ENCODE measurements at regions not wholly inside any gene's neighbourhood (a gene's known extent, or its start where the extent isn't known, plus 50 kb on each side); places are given as distances from the start of the nearest gene placed in this dataset.
"Not testable (repeated sequence)": the region's sequence is repeated elsewhere in the genome, so short reads cannot be mapped to it uniquely, and the experiment has no call there.

DNA sequence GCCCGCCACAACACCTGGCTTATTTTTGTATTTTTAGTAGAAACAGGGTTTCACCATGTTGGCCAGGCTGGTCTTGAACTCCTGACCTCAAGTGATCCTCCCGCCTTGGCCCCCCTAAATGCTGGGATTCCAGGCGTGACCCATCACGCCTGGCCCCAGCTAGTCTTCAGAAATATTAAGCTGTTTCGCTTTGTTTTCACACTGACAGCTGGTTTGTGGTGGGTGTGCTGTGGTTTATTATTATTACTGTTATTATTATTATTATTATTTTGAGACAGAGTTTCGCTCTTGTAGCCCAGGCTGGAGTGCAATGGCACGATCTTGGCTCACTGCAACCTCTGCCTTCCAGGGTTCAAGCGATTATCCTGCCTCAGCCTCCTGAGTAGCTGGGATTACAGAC, 101.6 kb upstream of the CCZ1B start:
- TF ChIP-seq, protein P1, sequence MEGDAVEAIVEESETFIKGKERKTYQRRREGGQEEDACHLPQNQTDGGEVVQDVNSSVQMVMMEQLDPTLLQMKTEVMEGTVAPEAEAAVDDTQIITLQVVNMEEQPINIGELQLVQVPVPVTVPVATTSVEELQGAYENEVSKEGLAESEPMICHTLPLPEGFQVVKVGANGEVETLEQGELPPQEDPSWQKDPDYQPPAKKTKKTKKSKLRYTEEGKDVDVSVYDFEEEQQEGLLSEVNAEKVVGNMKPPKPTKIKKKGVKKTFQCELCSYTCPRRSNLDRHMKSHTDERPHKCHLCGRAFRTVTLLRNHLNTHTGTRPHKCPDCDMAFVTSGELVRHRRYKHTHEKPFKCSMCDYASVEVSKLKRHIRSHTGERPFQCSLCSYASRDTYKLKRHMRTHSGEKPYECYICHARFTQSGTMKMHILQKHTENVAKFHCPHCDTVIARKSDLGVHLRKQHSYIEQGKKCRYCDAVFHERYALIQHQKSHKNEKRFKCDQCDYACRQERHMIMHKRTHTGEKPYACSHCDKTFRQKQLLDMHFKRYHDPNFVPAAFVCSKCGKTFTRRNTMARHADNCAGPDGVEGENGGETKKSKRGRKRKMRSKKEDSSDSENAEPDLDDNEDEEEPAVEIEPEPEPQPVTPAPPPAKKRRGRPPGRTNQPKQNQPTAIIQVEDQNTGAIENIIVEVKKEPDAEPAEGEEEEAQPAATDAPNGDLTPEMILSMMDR (IDR thresholded peaks at IDR 0.05) = not testable (repeated sequence)
- not testable (repeated sequence) for TF ChIP-seq POLR2A (IDR thresholded peaks at IDR 0.05; ENCODE audit: low read depth)

Data from esophagus muscularis mucosa (tissue), 3 donors.